ENCODE measurements at regions not wholly inside any gene's neighbourhood (a gene's known extent, or its start where the extent isn't known, plus 50 kb on each side); places are given as distances from the start of the nearest gene placed in this dataset.

DNA sequence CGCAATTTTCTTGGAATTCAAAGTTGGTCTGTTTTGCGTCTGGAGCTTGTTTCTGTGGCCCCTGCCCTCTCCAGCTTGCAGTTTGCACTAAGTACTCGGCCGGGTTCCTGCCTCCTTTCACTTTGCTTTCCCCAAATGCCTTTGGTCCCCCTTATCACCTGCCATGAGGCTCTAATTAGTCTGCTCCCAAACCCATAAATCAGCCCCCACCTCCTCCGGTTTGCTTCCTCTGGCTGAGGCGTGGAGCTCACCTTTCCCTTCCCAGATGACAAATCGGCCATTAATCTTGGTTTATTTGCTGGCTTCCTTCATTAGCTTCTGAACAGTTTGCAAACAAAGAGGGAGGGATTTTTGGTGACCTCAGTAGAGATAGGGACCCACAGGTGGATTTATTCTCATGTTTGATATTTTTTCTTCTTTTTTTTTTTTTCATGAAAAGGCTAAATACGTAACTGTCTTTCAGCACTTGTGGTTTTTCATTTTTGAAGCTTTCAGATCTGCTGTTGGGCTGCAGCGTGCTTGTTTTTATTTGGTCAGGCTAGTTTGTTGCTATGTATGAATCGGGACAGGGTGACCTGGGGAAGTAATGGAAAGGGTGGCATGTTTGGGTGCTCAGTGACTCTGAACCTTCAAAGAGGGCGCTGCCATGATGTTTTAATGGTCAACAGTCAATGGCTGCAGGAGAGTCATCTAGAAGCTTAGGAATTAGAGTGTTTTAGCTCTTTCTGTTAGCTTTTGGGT is 121.7 kb upstream of the JAG1 start:
- Histone ChIP-seq H3K36me3 (no peaks in the 10 kb centered on the region), H3K4me3 (no peak overlapping the region), H3K27me3 (ENCODE audit: low read depth) (no peaks in the 10 kb centered on the region), H3K9me3 (no peaks in the 10 kb centered on the region), H3K4me1 (no peaks in the 10 kb centered on the region), H3K27ac (no peak overlapping the region)
- DNase-seq (no peak), ATAC-seq (no peak)
- TF ChIP-seq, protein P1, sequence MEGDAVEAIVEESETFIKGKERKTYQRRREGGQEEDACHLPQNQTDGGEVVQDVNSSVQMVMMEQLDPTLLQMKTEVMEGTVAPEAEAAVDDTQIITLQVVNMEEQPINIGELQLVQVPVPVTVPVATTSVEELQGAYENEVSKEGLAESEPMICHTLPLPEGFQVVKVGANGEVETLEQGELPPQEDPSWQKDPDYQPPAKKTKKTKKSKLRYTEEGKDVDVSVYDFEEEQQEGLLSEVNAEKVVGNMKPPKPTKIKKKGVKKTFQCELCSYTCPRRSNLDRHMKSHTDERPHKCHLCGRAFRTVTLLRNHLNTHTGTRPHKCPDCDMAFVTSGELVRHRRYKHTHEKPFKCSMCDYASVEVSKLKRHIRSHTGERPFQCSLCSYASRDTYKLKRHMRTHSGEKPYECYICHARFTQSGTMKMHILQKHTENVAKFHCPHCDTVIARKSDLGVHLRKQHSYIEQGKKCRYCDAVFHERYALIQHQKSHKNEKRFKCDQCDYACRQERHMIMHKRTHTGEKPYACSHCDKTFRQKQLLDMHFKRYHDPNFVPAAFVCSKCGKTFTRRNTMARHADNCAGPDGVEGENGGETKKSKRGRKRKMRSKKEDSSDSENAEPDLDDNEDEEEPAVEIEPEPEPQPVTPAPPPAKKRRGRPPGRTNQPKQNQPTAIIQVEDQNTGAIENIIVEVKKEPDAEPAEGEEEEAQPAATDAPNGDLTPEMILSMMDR (IDR thresholded peaks at IDR 0.05), result no peak
- intact Hi-C loops (cut with DNase I), result no loop called here

DNA sequence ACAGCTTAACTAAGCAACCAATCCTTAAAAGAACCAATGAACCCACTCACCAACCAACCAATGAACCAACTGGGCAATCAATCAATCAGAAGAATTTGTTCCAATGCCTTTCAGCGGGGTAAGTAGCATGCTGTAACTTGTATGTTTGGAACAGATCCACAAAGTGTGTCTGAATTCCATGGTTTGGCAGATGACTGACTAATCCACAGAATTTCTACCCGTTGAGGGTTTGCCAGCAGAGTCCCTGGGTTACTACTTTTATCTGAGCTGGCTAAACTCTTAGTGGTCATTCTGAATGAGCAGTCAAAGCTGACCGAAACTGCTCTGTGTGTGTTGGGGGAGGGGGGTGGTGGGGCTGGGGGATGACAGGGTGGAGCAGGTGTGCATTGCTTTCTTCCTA is 125.0 kb upstream of the JAG1 start:
- no peaks in the 10 kb centered on the region for H3K9me3 ChIP-seq
- no peak overlapping the region for H3K27ac ChIP-seq
- intact Hi-C loops (cut with DNase I), result no loop called here
- TF ChIP-seq, protein P1 (IDR thresholded peaks at IDR 0.05), result no peak
- no peaks in the 10 kb centered on the region for H3K27me3 ChIP-seq (ENCODE audit: low read depth)
- DNase-seq (no peak), ATAC-seq (no peak)
- no peaks in the 10 kb centered on the region for H3K4me1 ChIP-seq
- H3K4me3 ChIP-seq, result no peak overlapping the region
- no peaks in the 10 kb centered on the region for H3K36me3 ChIP-seq

DNA sequence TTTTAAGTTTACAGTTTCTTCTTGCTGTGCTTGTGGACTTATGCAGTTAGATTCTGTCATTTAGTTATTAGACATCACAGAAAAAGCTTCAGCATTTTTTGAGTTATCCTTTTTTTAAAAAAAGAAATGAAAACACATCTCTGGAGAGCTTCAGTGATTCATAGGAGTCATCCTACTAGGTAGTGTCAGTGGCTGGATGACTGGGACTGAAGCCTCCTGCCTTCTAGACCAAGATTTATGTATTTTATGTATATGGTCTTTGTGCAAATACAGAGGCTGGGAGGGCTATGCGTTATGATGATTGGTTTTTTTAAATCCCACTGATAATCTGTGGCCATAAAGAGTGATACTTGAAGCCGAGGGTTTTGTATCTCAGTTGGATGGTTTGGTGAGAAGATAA is 125.9 kb upstream of the JAG1 start:
- DNase-seq, result no peak
- no peak for ATAC-seq

DNA sequence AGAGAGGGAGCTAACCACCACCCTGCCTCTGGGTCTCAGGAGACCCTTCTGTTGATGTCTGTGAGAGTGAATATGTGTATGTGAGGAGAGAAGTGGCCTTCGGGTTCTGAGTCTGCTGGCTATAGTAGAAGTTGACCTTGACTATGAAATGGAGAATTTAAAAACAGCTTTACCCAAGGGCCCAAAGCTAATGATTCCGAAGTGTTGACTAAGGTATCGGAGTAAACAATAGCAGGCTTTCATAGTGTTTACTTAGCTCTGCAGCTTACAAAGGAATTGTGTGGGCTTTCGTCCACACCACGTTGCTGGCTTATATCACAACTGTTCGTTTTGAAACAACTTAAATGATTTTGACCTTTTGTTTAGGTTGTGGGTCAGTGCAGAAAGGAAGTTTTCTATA is 126.5 kb upstream of the JAG1 start:
- intact Hi-C loops (cut with DNase I), result no loop called here
- DNase-seq, result no peak
- TF ChIP-seq, protein P1 (IDR thresholded peaks at IDR 0.05), result no peak
- ATAC-seq, result peak in 1 of 2 donors; percentile 35
- Histone ChIP-seq H3K9me3 (no peaks in the 10 kb centered on the region), H3K27me3 (ENCODE audit: low read depth) (no peaks in the 10 kb centered on the region), H3K4me1 (no peaks in the 10 kb centered on the region), H3K27ac (no peak overlapping the region), H3K36me3 (no peaks in the 10 kb centered on the region), H3K4me3 (no peak overlapping the region)

More for the DNA sequence above, 125.9 kb upstream of the JAG1 start:
- Histone ChIP-seq H3K4me3 (no peak overlapping the region), H3K36me3 (no peaks in the 10 kb centered on the region), H3K27me3 (ENCODE audit: low read depth) (no peaks in the 10 kb centered on the region), H3K4me1 (no peaks in the 10 kb centered on the region), H3K9me3 (no peaks in the 10 kb centered on the region), H3K27ac (no peak overlapping the region)
- intact Hi-C loops (cut with DNase I), result no loop called here
- TF ChIP-seq, protein P1 (IDR thresholded peaks at IDR 0.05), result no peak

DNA sequence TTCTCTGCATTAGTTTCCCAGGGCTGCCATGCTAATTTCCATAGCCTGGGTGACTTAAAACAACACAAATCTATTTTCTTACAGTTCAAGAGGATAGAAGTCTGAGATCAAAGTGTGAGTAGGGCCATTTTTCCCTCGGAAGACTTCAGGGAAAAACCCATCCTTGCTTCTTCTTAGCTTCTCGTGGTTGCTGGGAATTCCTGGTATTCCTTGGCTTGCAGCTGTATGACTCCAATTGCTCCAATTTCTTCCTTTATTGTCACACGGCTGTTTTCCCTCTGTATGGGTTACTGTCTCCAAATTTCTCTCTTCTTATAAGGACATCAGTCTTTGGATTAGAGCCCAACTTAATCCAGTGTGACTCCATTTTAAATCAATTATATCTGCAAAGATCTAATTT is 128.4 kb upstream of the JAG1 start:
- DNase-seq (no peak), ATAC-seq (no peak)
- Histone ChIP-seq H3K9me3 (no peaks in the 10 kb centered on the region), H3K27me3 (ENCODE audit: low read depth) (no peaks in the 10 kb centered on the region), H3K4me1 (no peaks in the 10 kb centered on the region), H3K36me3 (no peaks in the 10 kb centered on the region), H3K27ac (no peak overlapping the region), H3K4me3 (no peak overlapping the region)
- TF ChIP-seq, protein P1 (IDR thresholded peaks at IDR 0.05), result no peak
- intact Hi-C loops (cut with DNase I), result no loop called here
